ENCODE measurements at regions not wholly inside any gene's neighbourhood (a gene's known extent, or its start where the extent isn't known, plus 50 kb on each side); places are given as distances from the start of the nearest gene placed in this dataset.

- no peak for TF ChIP-seq CTCF (IDR thresholded peaks at IDR 0.05)
- no peak for TF ChIP-seq POLR2A (IDR thresholded peaks at IDR 0.05)
Measured at GRCh38 chr3:194946091-194946490, 260.4 kb downstream of the FAM43A start.

Data from testis (tissue), 2 donors.